HG02571 (cell line): ENCODE measurements at regions not wholly inside any gene's neighbourhood (a gene's known extent, or its start where the extent isn't known, plus 50 kb on each side); places are given as distances from the start of the nearest gene placed in this dataset.
"Not testable (repeated sequence)": the region's sequence is repeated elsewhere in the genome, so short reads cannot be mapped to it uniquely, and the experiment has no call there.

ENCODE experiments used
- ATAC-seq: cut with Tn5 transposase; IDR thresholded peaks from one replicate; pipeline ENCODE4 v1.9.1; 2021; ENCODE audit warnings: mild to moderate bottlenecking, moderate library complexity; ENCODE audit not compliant: unreplicated experiment

GRCh38 chr4:174183259-174183658, 100.2 kb downstream of the FBXO8 start:
- ATAC-seq, result no peak

DNA sequence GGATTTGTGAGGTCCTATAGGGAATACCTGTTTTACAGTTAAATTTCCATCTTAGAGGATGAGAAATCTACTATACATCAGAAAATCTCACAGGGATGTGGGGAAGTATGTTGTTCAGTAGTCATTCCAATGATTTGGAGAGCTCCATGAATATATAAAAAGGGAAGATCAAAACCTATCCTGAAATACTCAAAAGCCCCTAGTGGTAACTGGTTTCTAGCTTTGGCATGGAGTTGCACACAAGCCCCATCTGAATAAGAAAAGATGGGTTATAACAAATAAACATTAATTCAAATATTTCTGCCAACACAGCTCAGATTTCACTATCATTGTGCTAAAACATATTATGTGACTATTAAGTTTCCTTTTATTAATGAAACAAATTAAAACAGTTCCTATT, 101.6 kb downstream of the FBXO8 start:
- no peak for ATAC-seq

- ATAC-seq, result no peak
Measured at GRCh38 chr4:174177536-174177935, 105.9 kb downstream of the FBXO8 start.

GRCh38 chr4:174175836-174176235, 107.6 kb downstream of the FBXO8 start:
- not testable (repeated sequence) for ATAC-seq

DNA sequence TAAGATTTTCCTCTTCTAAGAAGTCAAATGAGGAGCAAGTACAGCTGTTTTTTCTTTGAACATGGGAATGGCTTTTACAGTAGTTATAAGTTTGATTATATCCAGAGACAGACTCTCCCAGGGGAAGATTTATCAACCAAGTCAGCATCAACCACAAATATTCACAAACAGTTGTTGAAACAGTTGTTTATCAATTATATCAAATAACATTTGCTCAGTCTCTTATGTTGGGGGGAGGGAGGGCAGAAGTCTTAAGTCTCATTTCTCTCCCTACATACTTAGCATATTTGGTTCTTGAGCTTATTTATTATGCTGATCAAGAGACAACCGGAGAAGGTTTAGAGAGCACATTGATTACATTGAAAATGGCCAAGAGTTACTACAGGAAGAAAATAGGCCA, 110.1 kb downstream of the FBXO8 start:
- no peak for ATAC-seq

DNA sequence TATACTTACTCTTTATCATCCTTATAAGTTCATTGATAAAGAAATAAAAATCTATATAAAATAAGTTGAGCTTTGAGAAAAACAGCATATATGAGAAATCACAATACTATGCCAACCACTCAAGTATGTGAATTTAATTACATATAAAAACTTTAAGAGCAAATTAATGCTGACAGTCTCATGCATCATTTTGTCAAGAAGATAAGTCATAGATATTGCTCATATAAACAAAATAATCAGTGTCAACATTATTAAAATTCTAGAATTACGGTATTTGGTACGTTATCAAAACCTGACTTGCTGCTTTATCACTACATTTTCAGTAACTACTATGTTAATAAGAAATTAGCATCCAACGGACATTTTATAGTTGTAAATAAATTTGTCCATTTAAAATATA, 111.2 kb downstream of the FBXO8 start:
- ATAC-seq, result no peak

DNA sequence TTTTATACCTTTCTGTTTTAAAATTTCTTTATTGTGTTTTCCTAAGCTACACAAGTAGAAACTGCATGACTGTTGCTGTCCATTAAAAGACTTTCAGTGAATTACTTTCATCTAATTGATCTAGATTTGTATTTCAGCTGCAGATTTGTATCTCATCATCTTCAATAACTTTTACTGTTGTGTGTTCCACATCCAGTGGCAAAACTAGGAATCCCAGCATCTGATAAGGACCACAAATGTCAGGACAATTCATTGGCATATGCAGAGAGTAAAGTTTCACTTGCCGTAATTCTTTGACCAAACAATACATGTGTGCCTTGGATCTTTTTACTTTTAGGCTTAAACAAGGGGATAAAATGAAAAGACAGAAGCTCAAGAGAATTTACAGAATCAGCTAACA, 112.6 kb downstream of the FBXO8 start:
- no peak for ATAC-seq

DNA sequence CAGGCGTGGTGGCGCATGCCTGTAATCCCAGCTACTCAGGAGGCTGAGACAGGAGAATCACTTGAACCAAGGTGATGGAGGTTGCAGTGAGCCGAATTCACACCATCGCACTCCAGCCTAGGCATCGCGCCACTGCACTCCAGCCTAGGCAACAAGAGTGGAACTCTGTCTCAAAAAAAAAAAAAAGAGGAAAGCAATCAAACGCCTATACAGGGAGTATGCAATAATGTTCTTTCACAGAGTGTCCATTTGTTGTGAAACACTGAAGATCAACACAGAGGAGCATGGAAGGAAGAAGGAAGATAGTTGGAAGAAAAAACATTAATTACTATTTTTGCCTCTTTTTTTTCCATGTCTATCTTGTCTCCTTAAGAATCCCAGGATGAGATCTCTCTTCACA, 113.4 kb downstream of the FBXO8 start:
- ATAC-seq, result no peak

- no peak for ATAC-seq
Measured at GRCh38 chr4:174157106-174157607, 126.3 kb downstream of the FBXO8 start.

DNA sequence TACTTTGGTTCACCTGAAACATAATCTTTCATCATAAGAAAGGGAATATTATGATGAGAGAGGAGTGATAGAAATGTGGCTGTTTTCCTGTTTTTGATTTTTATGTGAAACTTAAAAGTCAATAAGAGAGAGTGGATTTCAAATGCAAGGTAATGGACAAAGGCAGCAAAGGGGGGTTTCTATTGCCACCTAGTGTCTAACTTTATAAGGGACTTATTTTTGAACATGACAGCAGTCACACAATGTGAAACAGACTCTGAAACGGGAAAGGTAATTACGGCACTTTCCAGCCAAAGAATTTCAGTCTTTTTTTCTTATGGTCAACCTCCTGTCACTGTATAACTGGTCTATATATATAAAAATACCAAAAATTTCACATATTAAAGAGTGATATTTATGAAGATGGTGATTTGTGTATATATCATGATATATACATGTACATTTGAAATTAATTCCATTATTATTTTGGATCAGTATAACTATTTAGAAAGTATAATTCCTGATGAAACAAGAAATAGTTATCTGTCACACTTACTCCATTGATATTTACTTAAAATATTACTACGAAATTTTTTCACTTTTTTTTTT, 127.1 kb downstream of the FBXO8 start:
- peak; percentile 80 for ATAC-seq

DNA sequence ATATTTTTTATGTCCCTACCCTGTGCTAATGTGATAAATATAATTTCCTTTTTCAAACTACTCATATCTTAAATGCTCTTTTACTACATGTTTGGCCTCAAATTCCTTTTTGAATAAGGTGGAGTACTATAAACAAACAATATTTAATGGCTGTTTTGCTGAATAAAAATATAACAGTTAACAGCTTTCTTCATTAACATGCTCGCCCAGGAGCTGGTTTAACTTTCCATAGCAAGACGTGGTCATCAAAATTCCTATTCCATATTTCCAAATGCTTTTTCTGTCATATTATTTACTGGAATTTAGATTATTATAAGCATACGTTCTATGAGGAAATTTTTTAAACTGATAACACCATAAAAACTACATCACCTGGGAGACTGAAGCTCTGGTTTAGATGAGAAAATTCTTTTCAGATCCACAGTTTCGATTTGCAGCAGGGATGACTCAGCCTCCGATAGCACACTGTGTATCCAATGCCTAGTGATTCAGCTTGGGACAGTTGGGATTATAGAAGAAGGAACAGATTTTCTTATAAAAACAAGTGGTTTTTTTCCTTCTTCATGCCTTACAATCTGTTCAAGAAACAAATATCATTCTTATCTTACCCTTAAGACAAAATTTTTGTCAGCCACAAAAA, 129.1 kb downstream of the FBXO8 start:
- no peak for ATAC-seq

GRCh38 chr4:174152717-174153466, 130.6 kb downstream of the FBXO8 start:
- no peak for ATAC-seq

DNA sequence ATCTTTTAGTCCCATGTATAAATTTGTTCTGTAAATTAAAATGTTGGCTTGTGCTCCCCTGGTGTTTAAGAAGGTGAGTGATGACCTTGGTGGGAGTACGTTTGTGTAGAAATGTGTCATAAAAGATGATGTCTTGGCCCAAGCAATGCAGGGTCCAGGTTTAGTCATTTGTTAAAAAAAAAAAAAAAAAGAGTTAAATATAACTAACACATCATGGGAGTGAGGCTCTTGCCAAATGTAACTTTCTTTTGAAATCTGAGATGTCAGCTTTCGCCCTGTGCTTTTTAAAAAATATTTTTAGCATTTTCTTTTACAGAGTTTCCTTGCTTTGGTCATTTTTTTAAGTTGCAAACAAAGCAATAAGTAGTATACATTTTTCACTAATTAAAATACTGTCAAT, 135.6 kb downstream of the FBXO8 start:
- ATAC-seq, result no peak

GRCh38 chr4:174144106-174144505, 139.4 kb downstream of the FBXO8 start:
- ATAC-seq, result no peak

DNA sequence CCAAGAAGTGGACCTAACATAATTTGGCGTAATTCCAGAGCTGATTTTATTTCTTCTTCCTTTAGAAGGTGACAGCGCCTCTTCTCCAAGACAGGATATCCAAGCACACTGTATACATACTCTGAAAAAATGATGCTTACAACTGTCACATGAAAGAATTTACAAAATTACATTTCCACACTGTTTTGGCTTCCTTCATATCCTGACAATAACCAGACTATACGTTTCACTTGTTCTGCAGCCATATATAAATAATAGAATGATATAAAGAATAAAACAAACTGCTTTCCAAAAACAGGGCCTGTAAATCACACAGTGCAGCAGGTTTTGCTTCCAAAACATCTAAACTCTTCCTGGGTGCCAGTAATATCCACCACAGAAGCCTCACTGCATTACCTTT, 141.6 kb downstream of the FBXO8 start:
- no peak for ATAC-seq

GRCh38 chr4:174138616-174139015, 144.9 kb downstream of the FBXO8 start:
- no peak for ATAC-seq

- ATAC-seq, result no peak
Measured at GRCh38 chr4:174137698-174138097, 145.8 kb downstream of the FBXO8 start.

DNA sequence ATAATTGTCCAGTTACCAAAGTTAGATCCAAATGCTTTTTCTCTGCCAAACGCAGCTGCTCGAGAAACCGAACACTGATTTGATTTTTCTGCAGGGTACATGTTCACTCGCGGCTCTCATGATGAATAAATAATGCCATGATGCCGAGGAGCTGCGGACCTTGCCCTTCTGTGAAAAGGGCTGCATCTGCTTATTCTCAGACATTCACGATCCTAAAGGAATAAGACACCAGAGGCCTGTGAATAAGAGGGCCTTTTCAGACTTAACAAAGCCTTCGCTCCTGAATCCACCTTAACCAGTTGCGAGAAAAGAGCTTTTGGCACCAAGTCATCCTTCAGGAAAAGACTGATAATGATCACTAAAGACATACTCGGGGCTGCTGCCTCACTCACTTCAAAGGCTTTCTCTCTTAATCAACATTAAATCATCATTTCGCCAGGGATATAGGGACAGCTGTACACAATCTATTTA, 147.5 kb downstream of the FBXO8 start:
- ATAC-seq, result no peak

DNA sequence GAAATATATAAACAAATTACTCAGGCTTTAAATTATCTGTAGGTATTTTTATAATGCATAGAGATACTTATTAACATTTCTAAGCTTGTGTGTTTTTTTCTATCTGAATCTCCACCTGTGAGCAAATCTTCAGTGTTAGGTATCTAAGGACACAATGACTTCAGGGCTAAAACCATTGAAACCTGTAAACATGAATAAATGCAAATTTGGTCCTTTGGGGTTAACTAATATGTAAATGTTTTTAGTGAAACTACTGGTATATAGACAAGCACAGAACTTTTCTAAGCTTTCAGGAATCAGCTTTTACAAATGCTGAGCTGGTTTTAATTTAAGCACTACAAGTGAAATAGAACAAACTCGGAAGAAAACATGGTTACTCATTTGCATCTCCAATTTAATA, 147.9 kb downstream of the FBXO8 start:
- no peak for ATAC-seq

DNA sequence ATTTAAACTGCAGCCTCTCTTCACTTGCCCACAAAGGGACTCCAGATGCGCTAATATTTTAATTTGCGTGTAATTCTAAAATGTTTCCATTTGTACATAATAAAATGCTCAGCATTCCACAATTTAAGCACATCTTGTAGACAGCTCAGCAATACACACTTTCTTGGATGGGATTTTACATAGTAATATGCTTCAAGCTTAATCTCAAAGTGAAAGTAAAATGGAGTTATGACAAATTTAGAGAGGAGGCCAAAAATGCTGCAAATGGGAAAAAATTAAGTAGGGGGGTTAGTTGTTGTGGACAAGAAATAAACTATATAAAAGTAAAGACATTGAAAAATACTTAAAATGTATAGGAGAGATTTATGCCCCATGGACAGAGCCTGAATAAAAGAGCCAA, 149.1 kb downstream of the FBXO8 start:
- no peak for ATAC-seq

- no peak for ATAC-seq
Measured at GRCh38 chr4:174133551-174133950, 149.9 kb downstream of the FBXO8 start.

DNA sequence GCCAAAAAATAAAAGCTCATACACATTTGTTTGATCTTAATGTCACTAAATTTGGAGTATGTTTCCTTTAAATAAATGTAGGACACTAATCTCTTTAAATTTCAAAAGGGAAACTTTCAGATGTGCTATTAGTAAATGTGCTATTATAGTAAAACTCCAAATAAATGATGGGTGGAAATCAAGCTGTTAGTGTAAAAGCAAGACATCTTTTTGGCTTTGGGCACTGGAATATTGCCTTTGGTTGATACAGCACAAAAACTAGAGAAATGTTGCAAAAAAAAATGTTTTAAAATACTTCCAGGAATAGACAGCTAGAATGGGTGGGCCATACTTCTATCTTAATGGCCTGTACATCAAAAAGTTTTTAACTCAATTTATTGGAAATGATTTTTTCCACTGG, 151.6 kb downstream of the FBXO8 start:
- no peak for ATAC-seq
